RCC 7860 (cell line): ENCODE measurements at regions not wholly inside any gene's neighbourhood (a gene's known extent, or its start where the extent isn't known, plus 50 kb on each side); places are given as distances from the start of the nearest gene placed in this dataset.
"Not testable (repeated sequence)": the region's sequence is repeated elsewhere in the genome, so short reads cannot be mapped to it uniquely, and the experiment has no call there.

Experiments used
- DNase-seq: peaks from one replicate; pipeline ENCODE4 v3.0.0-alpha.2; 2015; ENCODE audit warnings: low spot score
- FAIRE-seq: peaks from 2 replicates; lab custom pipeline; 2012; peaks lifted over from hg19 to GRCh38; lab: Jason Lieb, UNC

DNA sequence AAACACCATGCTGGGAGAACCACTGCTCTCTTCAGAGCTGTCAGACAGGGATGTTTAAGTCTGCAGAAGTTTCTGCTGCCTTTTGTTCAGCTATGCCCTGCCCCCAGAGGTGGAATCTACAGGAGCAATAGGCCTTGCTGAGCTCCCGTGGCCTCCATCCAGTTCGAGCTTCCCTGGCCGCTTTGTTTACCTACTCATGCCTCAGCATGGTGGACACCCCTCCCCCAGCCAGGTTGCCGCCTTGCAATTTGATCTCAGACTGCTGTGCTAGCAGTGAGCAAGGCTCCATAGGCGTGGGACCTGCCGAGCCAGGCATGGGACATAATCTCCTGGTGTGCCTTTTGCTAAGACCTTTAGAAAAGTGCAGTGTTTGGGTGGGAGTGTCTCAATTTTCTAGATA lies 307.3 kb upstream of the KAZN start:
- FAIRE-seq, DNase-seq: not testable (repeated sequence)

DNA sequence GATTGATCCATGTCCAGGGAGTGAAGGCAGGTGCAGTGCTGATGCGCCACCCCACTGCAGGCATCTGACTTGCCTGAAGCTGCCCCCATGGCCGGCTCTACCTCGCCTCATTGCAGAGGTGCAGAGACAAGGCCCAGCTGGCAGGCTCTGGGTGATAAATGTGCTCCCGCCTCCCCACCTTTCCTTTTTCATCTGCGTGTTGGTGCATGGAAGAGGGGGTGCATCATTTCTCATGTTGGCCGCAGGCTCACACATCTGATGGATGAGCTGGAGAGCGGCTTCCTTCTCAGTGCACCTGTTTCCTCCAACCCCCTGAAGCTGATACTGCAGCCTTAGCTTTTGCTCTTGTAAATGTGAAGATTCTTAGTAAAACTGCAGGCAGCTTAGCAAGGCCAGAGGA lies 306.0 kb upstream of the KAZN start:
- no peak for DNase-seq
- no peak for FAIRE-seq

DNA sequence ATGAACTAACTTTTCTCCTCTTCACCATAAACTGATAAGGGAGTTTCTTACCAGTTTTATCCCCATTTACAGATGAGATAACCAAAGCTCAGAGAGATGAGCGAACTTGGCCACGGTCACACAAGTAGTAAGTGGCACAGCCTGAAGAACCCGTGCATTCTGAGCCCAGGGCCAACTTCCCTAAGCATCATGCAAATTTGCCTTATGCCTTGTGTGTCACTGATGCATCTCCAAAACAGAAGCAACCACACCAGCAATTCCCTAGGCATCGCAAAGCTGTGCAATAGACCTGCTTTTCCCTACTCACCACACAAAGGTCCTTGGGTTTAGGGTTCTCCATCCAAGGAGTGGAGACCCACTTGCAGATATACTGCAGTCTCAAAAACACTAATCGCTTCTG lies 304.5 kb upstream of the KAZN start:
- DNase-seq = no peak
- no peak for FAIRE-seq

DNA sequence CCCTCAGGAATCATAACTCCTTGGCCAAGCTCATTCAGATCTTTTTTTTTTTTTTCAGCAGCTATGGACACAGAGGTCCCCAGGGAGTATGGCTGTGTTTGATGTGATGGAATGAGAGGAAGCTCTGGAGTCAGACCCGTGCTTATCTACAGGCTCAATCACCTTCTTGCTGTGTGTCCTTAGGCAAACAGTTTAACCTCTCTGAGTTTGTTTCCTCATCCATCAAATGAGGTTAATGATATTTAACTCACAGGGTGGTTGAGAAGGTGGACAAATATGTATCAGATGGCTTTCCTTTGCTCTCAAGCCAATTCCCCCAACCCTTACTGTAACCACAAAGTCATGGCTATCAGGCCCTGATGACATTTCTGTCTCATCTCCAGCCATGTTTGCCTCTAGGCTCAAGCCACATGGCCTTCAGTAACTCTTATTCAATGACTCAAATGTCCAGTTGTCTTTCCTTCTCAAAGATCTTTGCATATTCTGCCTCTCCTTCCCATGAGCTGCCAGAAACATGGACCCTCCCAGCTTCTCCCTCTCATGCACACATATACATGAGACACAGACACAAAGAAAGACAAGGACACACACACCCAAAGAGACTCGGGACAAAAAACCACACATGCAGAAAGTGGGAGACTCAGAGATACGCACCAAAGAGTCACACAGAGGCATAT lies 303.5 kb upstream of the KAZN start:
- DNase-seq (no peak), FAIRE-seq (no peak)

DNA sequence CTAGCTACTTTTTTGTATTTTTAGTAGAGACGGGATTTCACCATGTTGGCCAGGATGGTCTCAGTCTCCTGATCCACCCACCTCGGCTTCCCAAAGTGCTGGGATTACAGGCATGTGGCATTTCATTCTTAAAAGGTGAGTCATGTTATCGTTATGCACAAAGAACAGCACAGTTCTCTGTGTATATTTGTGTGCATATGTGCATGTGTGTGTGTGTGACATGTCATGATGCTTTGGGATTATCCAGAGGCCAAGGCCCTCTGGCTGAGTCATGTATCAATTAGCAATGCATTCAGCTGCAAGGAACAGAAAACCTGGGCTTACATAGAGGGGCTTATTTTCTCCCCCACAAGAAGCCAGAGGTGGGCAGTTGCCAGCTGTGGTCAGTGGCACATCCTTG lies 301.7 kb upstream of the KAZN start:
- FAIRE-seq (peak; percentile 2), DNase-seq (peak; percentile 72)

- DNase-seq (no peak), FAIRE-seq (no peak)
Measured at GRCh38 chr1:14297356-14297755, 301.1 kb upstream of the KAZN start.

- DNase-seq (no peak), FAIRE-seq (no peak)
Measured at GRCh38 chr1:14298806-14299205, 299.7 kb upstream of the KAZN start.

DNA sequence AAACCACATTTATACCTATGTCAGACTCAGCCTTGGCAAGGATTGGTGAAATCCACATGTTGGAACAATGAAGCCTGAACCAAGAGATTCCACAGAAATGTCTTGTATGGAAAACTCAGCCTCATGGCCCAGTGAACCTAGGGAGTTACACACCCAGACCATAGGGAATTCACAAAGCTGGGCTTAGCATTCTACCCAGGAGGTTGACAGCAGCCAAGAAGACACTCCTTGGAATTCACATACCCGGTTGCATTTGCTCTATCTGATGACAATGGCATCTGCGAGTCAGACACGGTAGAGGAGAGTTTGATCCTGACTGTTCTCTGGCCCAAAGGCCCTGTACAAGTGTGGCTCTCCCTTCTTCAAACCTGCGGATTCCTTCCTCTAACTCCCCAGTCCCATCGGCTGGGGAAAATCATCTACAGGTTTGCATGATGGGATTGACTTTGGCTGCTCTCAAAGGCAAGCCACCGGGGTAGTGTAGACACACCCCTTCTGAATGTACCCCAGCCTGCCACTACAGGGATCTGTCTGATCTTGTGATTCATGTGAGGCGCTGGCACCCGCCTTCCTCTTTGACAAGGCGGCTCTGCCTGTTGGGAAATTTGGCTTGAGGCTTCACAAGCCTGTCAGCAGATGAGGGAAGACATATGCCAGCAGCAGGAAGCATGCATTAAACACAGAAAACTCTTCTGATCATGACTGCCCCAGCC lies 297.3 kb upstream of the KAZN start:
- FAIRE-seq (no peak), DNase-seq (peak; percentile 24)

DNA sequence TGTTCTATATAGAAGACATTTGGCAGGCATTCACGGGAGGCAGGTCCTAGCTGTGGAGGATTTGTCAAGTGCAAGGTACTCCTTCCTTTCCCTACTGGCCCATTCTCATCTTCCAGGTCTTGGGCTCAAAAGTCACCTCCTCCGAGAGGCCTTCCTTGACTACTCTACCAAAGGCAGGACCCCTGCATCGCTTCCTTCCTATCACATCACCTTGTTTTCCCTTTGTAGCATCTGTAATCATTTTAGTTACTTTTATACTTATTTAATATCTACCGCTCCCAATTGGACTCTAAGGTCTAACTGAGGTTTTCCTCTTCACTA lies 296.8 kb upstream of the KAZN start:
- no peak for FAIRE-seq
- no peak for DNase-seq

DNA sequence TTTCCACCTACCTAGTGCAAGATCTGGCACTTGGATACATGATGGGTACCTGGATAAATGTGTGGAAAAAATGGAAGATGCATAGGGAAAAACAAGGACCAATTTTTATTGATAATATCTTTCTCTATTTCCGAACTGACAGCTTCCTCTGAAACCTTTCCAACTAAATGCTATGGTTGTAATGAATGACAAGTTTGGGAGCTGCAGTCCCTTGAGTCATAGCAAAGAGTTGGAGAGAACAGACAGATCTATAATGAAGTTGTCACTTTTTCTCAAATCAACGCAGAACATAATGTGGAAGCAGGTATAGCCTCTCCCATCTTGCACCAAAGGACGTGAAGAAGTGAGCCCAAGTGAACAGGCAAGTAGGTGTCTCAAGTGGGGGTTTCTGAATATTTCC lies 296.5 kb upstream of the KAZN start:
- DNase-seq = no peak
- FAIRE-seq = no peak

DNA sequence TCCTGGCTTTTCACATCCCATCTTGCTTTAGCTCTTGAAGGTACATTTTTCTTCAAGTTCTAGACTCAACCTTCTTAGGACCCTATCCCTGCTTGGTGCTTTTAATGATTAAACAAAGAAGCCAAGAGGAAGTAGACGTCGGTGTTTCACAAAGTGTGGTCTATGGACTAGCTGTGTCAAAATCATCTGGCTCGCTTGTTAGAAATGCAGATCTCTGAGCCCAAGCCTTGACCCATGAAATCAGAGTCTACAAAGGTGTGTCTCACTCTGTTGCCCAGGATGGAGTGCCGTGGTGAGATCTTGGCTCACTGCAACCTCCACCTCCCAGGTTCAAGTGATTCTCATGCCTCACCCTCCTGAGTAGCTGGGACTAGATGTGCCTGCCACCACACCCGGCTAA lies 295.5 kb upstream of the KAZN start:
- FAIRE-seq = peak; percentile 10
- DNase-seq = peak; percentile 66

- peak; percentile 85 for DNase-seq
- FAIRE-seq = peak; percentile 84
Measured at GRCh38 chr1:14304381-14304865, 294.1 kb upstream of the KAZN start.

GRCh38 chr1:14308460-14308859 lies 290.0 kb upstream of the KAZN start:
- FAIRE-seq (no peak), DNase-seq (no peak)

- FAIRE-seq (no peak), DNase-seq (no peak)
Measured at GRCh38 chr1:14309984-14310383, 288.5 kb upstream of the KAZN start.

DNA sequence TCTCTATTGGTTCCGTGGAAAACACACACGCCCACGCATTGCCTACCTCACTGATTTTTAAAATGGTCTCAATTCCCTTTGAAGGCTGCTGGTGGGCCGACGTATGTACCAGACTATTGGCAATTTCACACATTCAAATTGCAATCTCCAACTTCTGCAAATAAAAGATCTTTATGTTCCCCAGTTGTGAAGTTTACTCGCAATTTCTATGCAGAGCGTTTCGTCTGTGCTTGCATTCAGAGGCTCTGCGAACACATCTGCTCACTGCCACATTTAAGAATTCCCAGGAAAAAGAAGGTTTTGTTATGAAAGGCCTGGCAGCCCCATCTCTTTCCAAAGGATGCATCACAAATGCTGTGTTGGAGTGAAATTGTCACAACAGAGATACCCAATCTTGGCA lies 288.0 kb upstream of the KAZN start:
- DNase-seq (no peak), FAIRE-seq (no peak)

DNA sequence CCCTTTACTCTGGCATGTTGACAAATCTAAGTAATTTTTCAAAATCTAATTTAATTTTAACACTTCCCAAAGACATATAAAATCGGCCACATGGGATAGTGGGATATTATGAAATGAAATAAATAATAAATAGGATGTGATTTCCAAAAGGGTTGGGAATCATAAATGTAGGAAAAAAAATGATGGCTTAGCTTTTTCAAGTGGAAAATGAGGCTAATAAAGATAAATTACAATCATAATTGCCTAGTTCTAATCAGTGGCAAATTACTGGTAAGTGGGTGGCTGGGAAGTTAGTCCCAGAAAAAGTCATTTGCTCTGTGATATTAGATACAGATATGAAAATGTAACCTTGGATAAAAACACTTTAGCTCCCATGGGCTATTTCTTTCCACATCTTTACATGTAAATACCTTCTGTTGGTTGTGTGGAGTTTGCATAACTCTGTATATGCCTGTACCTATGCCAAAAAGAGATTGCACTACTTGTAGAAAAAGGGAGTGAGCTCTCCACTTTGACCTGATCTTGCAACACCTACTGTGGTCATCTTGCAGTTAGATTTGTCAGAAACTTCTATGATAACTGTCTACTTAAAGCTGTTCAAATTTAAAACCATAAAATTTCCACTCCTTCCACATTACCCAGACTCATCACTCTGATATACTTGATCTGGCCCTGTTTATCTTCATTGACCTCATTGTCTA lies 284.6 kb upstream of the KAZN start:
- no peak for FAIRE-seq
- DNase-seq = no peak

- DNase-seq (no peak), FAIRE-seq (no peak)
Measured at GRCh38 chr1:14318830-14319229, 279.7 kb upstream of the KAZN start.

- FAIRE-seq (peak; percentile 44), DNase-seq (peak; percentile 61)
Measured at GRCh38 chr1:14320518-14320917, 278.0 kb upstream of the KAZN start.

GRCh38 chr1:14320986-14321385 lies 277.5 kb upstream of the KAZN start:
- FAIRE-seq (no peak), DNase-seq (no peak)

GRCh38 chr1:14321422-14321821 lies 277.1 kb upstream of the KAZN start:
- DNase-seq (no peak), FAIRE-seq (no peak)

DNA sequence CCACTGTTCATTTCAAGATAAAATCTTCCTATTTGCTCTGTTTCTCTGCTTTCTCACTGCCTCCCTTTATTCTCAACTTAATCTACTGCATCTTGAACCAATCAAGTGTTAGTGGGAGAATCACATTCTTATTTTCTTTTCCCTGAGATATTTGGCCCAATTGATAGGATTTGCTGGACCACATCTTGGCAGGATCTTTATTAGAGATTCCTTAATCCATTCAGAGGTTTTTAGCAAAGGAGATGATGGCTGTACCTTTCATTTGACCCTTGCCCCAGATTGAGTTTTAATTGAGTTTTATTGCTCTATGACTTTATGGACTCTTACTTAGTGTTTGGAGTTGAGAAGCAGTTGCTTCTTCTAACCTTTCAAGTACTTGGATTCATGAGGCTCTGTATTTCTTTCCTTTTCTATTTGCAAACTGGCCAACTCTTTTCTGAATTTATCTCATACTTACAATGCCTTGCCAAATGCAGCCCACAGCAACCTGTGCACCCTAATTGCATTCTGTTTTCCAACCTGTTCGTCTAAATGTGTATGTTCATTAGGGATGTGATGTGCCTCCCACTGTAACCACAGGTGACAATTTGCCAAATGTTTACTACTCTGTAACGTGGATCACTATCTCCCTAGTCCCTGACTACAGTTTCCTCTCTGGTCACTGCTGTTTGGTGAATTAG lies 274.8 kb upstream of the KAZN start:
- FAIRE-seq = no peak
- no peak for DNase-seq

DNA sequence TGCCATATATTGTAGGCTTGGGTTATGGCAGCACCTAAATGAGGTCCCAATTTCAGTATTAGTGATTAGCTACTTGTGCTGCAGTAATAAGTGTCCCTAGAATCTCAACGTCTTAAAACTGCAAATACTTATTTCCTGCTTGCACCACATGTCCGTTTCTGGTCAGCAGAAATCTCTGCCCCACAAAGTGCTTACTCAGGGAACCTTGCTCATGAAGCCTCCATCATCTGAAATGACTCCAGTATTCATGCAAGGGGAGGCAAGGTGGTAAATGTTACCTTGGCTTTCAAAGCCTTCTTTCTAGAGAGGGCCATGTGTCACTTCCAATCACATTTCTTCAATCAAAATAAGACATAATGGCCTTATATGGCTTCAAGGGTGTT lies 274.2 kb upstream of the KAZN start:
- no peak for FAIRE-seq
- DNase-seq = no peak
